K562 (cell line): ENCODE measurements at regions not wholly inside any gene's neighbourhood (a gene's known extent, or its start where the extent isn't known, plus 50 kb on each side); places are given as distances from the start of the nearest gene placed in this dataset.

Experiments used
- ATAC-seq: fragments of 200-7000 bp; cut with Tn5 transposase; 3 replicates; pipeline ENCODE4 v1.9.1; 2020; ENCODE audit warnings: moderate library complexity
- BruUV-seq: library from RNA; stranded (reverse); fragments of 400-500 nt; replicated peaks from 2 replicates; lab custom pipeline; 2021; lab: Mats Ljungman, UMichigan
- CTCF ChIA-PET: fragments of 300-600 bp; formaldehyde crosslinking; extraction: SDS; loops from one replicate; lab custom pipeline; 2021; ENCODE audit warnings: low intra/inter-chr PET ratio; lab: Yijun Ruan, JAX
- POLR2A ChIA-PET: fragments of 300-600, 350-650 bp; sonication (Branson Sonifier 250); formaldehyde crosslinking; extraction: SDS; loops from one replicate; lab custom pipeline; 2021; ENCODE audit warnings: antibody characterized with exemption, inconsistent platforms; lab: Yijun Ruan, JAX
- DNase-seq, 4 experiments: peaks; one replicate each; pipeline versions ENCODE4 v3.0.0 to v3.0.0-alpha.2; 2011 to 2018; ENCODE audit warnings: low spot score in 3 of 4, mixed read lengths in 3 of 4; ENCODE audit errors: extremely low read depth in 1 of 4
- FAIRE-seq: peaks from 2 replicates; lab custom pipeline; 2011; peaks lifted over from hg19 to GRCh38; lab: Jason Lieb, UNC
- H2AFZ ChIP-seq: 2 replicates; pipeline ENCODE4 v1.6.0; 2011; ENCODE audit warnings: low read depth, low read length, control low read depth, inconsistent platforms
- H3K27ac ChIP-seq: fragments of 200-600 bp; 3 replicates; pipeline ENCODE4 v1.8.0; 2011; ENCODE audit warnings: low read depth, mild to moderate bottlenecking, control low read depth, inconsistent platforms, low read length, moderate library complexity, mixed read lengths; ENCODE audit errors: extremely low read depth
- H3K27me3 ChIP-seq, 2 experiments: fragments of 300-600 bp in 1 of 2; 2 replicates in 1 of 2; 3 replicates in 1 of 2; pipeline versions ENCODE4 v1.6.0 to v1.8.0; 2011; ENCODE audit warnings: inconsistent platforms in 2 of 2, low read length in 2 of 2, mild to moderate bottlenecking in 1 of 2, mixed read lengths in 1 of 2, moderate library complexity in 1 of 2; ENCODE audit not compliant: control insufficient read depth in 2 of 2, insufficient read depth in 2 of 2
- H3K36me3 ChIP-seq: fragments of 300-600 bp; 3 replicates; pipeline ENCODE4 v1.8.0; 2011; ENCODE audit warnings: mild to moderate bottlenecking, low read length, inconsistent platforms; ENCODE audit not compliant: control insufficient read depth, insufficient read depth
- H3K4me1 ChIP-seq, 2 experiments: fragments of 200-600 bp in 1 of 2; replicated peaks in 1 of 2; 2 replicates in 1 of 2; 3 replicates in 1 of 2; pipeline versions ENCODE4 v1.5.1 to v1.8.0; 2011; ENCODE audit warnings: inconsistent platforms in 2 of 2, low read length in 2 of 2, mild to moderate bottlenecking in 1 of 2, mixed read lengths in 1 of 2, moderate library complexity in 1 of 2; ENCODE audit not compliant: control insufficient read depth in 2 of 2, insufficient read depth in 2 of 2
- H3K4me2 ChIP-seq: 2 replicates; pipeline ENCODE4 v1.6.1; 2011; ENCODE audit warnings: low read length, control low read depth, inconsistent platforms, mixed read lengths; ENCODE audit not compliant: insufficient read depth
- H3K4me3 ChIP-seq: fragments of 200-600 bp; sonication (generic), shearing (Covaris generic); 2 replicates; pipeline ENCODE4 v1.5.1; 2016; ENCODE audit warnings: control low read depth, inconsistent platforms
- H3K79me2 ChIP-seq: fragments of 200-600 bp; 3 replicates; pipeline ENCODE4 v1.8.0; 2011; ENCODE audit warnings: low read length, inconsistent platforms; ENCODE audit not compliant: control insufficient read depth, insufficient read depth
- H3K9ac ChIP-seq, 2 experiments: 2 replicates each; pipeline versions ENCODE4 v1.6.0 to v1.6.1; 2011; ENCODE audit warnings: low read depth in 2 of 2, low read length in 2 of 2, control low read depth in 1 of 2, inconsistent platforms in 1 of 2, mild to moderate bottlenecking in 1 of 2, mixed read lengths in 1 of 2; ENCODE audit not compliant: insufficient read depth in 1 of 2
- H3K9me1 ChIP-seq: one replicate; pipeline ENCODE4 v1.6.0; 2011; ENCODE audit warnings: inconsistent platforms, mild to moderate bottlenecking, low read length, moderate library complexity; ENCODE audit not compliant: control insufficient read depth, insufficient read depth
- H3K9me3 ChIP-seq: replicated peaks from 2 replicates; pipeline ENCODE4 v1.5.1; 2011; ENCODE audit warnings: low read depth, low read length, inconsistent platforms; ENCODE audit not compliant: control insufficient read depth, insufficient read depth
- H4K20me1 ChIP-seq: replicated peaks from 2 replicates; pipeline ENCODE4 v1.6.1; 2011; ENCODE audit warnings: low read length, inconsistent platforms, mixed read lengths; ENCODE audit not compliant: control insufficient read depth, insufficient read depth
- CREB1 ChIP-seq, 2 experiments: sonication (generic) in 1 of 2; formaldehyde crosslinking in 1 of 2; IDR thresholded peaks; 2 replicates each; pipeline versions ENCODE4 v1.6.1 to v1.8.0; 2012 to 2022; ENCODE audit warnings: inconsistent platforms in 1 of 2, mild to moderate bottlenecking in 1 of 2, missing genetic modification reagents in 1 of 2, moderate library complexity in 1 of 2
- DIDO1 ChIP-seq: fragments of 450-650 bp; IDR thresholded peaks from 2 replicates; pipeline ENCODE4 v1.6.1; 2016; ENCODE audit warnings: low read depth, missing biosample characterization, missing genetic modification characterization
- DNMT1 ChIP-seq: fragments of 450-650 bp; IDR thresholded peaks from 2 replicates; pipeline ENCODE4 v1.6.1; 2016; ENCODE audit warnings: antibody characterized with exemption, mild to moderate bottlenecking
- JUNB ChIP-seq: fragments of 450-650 bp; formaldehyde crosslinking; conservative IDR thresholded peaks from 2 replicates; pipeline ENCODE4 v1.4.0; 2020; ENCODE audit warnings: mild to moderate bottlenecking
- MAFF ChIP-seq: IDR thresholded peaks from 2 replicates; pipeline ENCODE4 v1.6.1; 2012; ENCODE audit warnings: low read length, improper control_type of control experiment
- MYBL2 ChIP-seq, 2 experiments: fragments of 450-650 bp in 1 of 2; sonication (generic) in 1 of 2; formaldehyde crosslinking in 1 of 2; IDR thresholded peaks; 2 replicates each; pipeline versions ENCODE4 v1.6.1 to v1.8.1; 2017 to 2022; ENCODE audit warnings: borderline replicate concordance in 1 of 2, inconsistent platforms in 1 of 2, low read depth in 1 of 2, mild to moderate bottlenecking in 1 of 2, missing genetic modification reagents in 1 of 2, moderate library complexity in 1 of 2
- NFE2L1 ChIP-seq: fragments of 450-650 bp; IDR thresholded peaks from 2 replicates; pipeline ENCODE4 v1.6.1; 2016; ENCODE audit warnings: missing genetic modification characterization, low read depth, mild to moderate bottlenecking, missing compliant biosample characterization, moderate library complexity, borderline replicate concordance
- SMC3 ChIP-seq: conservative IDR thresholded peaks from 2 replicates; pipeline ENCODE4 v1.6.1; 2011; ENCODE audit warnings: low read depth, low read length, improper control_type of control experiment; ENCODE audit not compliant: insufficient read depth
- TEAD1 ChIP-seq, 2 experiments: fragments of 450-650 bp in 1 of 2; sonication (generic) in 1 of 2; formaldehyde crosslinking; IDR thresholded peaks; 2 replicates each; pipeline versions ENCODE4 v1.4.0 to v1.8.0; 2020 to 2022; ENCODE audit warnings: mild to moderate bottlenecking in 2 of 2, missing genetic modification reagents in 1 of 2
- ZNF253 ChIP-seq: fragments of 250-450 bp; sonication (Bioruptor Pico); conservative IDR thresholded peaks from 2 replicates; pipeline ENCODE4 v1.6.1; 2021; ENCODE audit warnings: mild to moderate bottlenecking
- ZNF316 ChIP-seq: fragments of 450-650 bp; IDR thresholded peaks from 2 replicates; pipeline ENCODE4 v1.6.1; 2016
- ZNF41 ChIP-seq: fragments of 250-450 bp; sonication (Bioruptor Pico); conservative IDR thresholded peaks from 2 replicates; pipeline ENCODE4 v1.4.0; 2020; ENCODE audit warnings: mild to moderate bottlenecking
- ZNF764 ChIP-seq: fragments of 250-450 bp; sonication (Bioruptor Pico); IDR thresholded peaks from 2 replicates; pipeline ENCODE4 v1.4.0; 2020; ENCODE audit warnings: low read depth, mild to moderate bottlenecking, moderate library complexity
- in situ Hi-C: fragments of 300-500 bp; cut with MboI; formaldehyde crosslinking; loops from 4 replicates; pipeline ENCODE4 v1.15.0; 2018; ENCODE audit warnings: inconsistent platforms, mixed read lengths
- intact Hi-C: fragments of 100-400 bp; cut with micrococcal nuclease; formaldehyde crosslinking; loops from 2 replicates; pipeline ENCODE4 v1.14.2; 2022
- TF ChIP-seq, protein P1 (sequence below): fragments of 450-650 bp; IDR thresholded peaks from 2 replicates; pipeline ENCODE4 v1.7.1; 2018; ENCODE audit warnings: mild to moderate bottlenecking, low read depth; ENCODE audit not compliant: partially characterized antibody
- TF ChIP-seq, protein P2 (sequence below): sonication (generic); formaldehyde crosslinking; IDR thresholded peaks from 2 replicates; pipeline ENCODE4 v1.8.1; 2023; ENCODE audit warnings: missing genetic modification reagents, mild to moderate bottlenecking, borderline replicate concordance
- TF ChIP-seq, protein P3 (sequence below): sonication (generic); formaldehyde crosslinking; IDR thresholded peaks from 2 replicates; pipeline ENCODE4 v1.5.0; 2020; ENCODE audit warnings: missing genetic modification reagents

DNA sequence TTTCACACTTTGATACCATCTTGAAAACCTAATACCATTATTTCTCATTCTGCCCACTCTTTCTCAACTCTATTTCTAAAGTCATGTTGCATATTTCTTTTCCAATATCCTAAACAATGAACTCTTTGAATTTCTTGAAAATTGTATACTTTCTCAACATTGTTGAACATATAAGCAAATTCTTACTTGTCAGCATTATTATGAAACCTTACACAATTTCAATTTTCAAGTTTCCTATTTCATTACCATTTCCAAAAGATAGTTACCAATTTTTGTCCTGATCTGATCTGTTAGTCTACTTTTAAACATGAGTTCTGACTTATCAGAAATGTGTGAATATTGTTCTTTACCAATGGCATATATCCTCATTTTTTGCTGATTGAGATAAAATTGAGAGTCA is 806.3 kb upstream of the IGFBP7 start:
- FAIRE-seq (no peak), DNase-seq (no peak), ATAC-seq (no peak)
- Histone ChIP-seq H3K4me3 (no peak overlapping the region), H2AFZ (no peak overlapping the region), H3K4me2 (no peak overlapping the region), H3K36me3 (no peaks in the 10 kb centered on the region), H3K4me1 (no peaks in the 10 kb centered on the region), H3K9me1 (no peaks in the 10 kb centered on the region), H4K20me1 (no peaks in the 10 kb centered on the region), H3K79me2 (no peaks in the 10 kb centered on the region), H3K27me3 (no peaks in the 10 kb centered on the region), H3K9me3 (no peaks in the 10 kb centered on the region), H3K9ac (no peak overlapping the region), H3K27ac (no peak overlapping the region)
- in situ Hi-C loops (no loop called here), intact Hi-C loops (no loop called here)
- CTCF ChIA-PET = no interaction called here
- POLR2A ChIA-PET = no interaction called here
- BruUV-seq = no TSS peak
- TF ChIP-seq CREB1 (IDR thresholded peaks at IDR 0.05) (no peak), CREB1 (CRISPR knock-in tag; IDR thresholded peaks at IDR 0.05) (no peak), ZNF764 (CRISPR knock-in tag) (no peak), ZNF41 (no peak), NFE2L1 (no peak), JUNB (CRISPR knock-in tag) (no peak), ZNF316 (peak; percentile 85), MYBL2 (IDR thresholded peaks at IDR 0.05; ENCODE audit: low read depth) (no peak), MYBL2 (CRISPR knock-in tag; IDR thresholded peaks at IDR 0.05; ENCODE audit: borderline replicate concordance) (no peak), ZNF253 (no peak), DNMT1 (no peak), DIDO1 (tag) (no peak), TEAD1 (CRISPR knock-in tag; IDR thresholded peaks at IDR 0.05) (no peak), MAFF (peak; percentile 65), SMC3 (no peak)
- TF ChIP-seq, protein P1, sequence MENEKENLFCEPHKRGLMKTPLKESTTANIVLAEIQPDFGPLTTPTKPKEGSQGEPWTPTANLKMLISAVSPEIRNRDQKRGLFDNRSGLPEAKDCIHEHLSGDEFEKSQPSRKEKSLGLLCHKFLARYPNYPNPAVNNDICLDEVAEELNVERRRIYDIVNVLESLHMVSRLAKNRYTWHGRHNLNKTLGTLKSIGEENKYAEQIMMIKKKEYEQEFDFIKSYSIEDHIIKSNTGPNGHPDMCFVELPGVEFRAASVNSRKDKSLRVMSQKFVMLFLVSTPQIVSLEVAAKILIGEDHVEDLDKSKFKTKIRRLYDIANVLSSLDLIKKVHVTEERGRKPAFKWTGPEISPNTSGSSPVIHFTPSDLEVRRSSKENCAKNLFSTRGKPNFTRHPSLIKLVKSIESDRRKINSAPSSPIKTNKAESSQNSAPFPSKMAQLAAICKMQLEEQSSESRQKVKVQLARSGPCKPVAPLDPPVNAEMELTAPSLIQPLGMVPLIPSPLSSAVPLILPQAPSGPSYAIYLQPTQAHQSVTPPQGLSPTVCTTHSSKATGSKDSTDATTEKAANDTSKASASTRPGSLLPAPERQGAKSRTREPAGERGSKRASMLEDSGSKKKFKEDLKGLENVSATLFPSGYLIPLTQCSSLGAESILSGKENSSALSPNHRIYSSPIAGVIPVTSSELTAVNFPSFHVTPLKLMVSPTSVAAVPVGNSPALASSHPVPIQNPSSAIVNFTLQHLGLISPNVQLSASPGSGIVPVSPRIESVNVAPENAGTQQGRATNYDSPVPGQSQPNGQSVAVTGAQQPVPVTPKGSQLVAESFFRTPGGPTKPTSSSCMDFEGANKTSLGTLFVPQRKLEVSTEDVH = no peak
- TF ChIP-seq, protein P2, sequence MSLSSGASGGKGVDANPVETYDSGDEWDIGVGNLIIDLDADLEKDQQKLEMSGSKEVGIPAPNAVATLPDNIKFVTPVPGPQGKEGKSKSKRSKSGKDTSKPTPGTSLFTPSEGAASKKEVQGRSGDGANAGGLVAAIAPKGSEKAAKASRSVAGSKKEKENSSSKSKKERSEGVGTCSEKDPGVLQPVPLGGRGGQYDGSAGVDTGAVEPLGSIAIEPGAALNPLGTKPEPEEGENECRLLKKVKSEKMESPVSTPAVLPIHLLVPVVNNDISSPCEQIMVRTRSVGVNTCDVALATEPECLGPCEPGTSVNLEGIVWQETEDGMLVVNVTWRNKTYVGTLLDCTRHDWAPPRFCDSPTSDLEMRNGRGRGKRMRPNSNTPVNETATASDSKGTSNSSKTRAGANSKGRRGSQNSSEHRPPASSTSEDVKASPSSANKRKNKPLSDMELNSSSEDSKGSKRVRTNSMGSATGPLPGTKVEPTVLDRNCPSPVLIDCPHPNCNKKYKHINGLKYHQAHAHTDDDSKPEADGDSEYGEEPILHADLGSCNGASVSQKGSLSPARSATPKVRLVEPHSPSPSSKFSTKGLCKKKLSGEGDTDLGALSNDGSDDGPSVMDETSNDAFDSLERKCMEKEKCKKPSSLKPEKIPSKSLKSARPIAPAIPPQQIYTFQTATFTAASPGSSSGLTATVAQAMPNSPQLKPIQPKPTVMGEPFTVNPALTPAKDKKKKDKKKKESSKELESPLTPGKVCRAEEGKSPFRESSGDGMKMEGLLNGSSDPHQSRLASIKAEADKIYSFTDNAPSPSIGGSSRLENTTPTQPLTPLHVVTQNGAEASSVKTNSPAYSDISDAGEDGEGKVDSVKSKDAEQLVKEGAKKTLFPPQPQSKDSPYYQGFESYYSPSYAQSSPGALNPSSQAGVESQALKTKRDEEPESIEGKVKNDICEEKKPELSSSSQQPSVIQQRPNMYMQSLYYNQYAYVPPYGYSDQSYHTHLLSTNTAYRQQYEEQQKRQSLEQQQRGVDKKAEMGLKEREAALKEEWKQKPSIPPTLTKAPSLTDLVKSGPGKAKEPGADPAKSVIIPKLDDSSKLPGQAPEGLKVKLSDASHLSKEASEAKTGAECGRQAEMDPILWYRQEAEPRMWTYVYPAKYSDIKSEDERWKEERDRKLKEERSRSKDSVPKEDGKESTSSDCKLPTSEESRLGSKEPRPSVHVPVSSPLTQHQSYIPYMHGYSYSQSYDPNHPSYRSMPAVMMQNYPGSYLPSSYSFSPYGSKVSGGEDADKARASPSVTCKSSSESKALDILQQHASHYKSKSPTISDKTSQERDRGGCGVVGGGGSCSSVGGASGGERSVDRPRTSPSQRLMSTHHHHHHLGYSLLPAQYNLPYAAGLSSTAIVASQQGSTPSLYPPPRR = no peak
- TF ChIP-seq, protein P3, sequence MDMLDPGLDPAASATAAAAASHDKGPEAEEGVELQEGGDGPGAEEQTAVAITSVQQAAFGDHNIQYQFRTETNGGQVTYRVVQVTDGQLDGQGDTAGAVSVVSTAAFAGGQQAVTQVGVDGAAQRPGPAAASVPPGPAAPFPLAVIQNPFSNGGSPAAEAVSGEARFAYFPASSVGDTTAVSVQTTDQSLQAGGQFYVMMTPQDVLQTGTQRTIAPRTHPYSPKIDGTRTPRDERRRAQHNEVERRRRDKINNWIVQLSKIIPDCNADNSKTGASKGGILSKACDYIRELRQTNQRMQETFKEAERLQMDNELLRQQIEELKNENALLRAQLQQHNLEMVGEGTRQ (CRISPR knock-in tag) = no peak
